ENCODE measurements at regions not wholly inside any gene's neighbourhood (a gene's known extent, or its start where the extent isn't known, plus 50 kb on each side); places are given as distances from the start of the nearest gene placed in this dataset.
"Not testable (repeated sequence)": the region's sequence is repeated elsewhere in the genome, so short reads cannot be mapped to it uniquely, and the experiment has no call there.

DNA sequence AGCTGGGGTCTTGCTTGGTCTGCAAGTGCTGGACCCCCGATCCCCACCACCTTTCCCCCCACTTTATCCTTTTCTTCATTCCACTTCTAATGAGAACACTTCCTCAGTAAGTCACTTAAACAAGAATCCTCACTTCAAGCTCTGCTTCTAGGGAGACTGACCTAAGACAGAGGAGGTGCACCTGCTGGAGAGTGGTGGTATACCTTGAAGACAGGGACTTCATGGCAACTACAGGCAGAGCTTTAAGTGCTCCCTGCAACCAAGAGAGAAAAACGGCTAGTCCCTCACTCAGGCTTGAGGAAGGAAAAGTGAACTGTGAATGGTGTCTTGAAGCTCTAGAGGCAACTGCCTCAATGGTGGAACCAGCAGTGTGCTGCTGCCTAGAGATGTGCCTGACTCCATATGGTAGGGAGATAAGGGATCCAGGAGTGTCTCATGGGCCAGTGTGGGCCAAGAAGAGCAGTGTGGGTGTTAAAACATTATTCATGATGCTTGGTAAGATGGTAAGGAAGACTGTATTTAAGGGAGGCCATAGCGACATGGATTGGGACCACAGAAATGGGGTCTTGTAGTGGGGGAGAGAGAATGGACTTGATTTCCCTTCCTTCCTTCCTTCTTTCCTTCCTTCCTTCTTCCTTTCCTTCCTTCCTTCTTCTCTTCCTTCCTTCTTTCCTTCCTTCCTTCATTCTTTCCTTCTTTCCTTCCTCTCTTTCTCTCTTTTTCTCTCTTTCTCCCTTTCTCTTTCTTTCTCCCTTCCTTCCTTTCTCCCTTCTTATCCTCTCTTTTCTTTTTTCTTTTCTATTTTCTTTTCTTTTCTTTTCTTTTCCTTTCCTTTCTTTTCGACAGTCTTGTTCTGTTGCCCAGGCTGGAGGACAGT is 96.2 kb upstream of the NAP1L1 start:
- DNase-seq (ENCODE audit: low read depth): no peak

DNA sequence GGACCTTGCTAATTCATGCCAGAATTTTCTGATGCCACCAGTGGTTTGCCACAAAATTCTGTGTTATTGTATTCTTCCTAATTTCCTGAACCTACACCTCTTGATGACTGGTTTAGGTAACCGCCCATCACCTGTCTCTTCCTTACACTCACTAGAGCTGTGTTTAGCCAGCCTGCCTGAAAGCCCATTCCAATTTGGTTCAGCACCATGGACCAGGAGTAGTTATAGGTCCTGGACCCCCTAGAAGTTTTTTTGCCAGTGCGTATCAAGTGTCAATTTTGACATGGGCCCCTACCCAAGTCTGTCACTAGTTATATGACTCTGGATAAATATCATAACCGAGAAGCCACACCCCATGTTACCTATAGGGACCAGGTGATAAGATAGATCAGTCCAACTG is 94.0 kb upstream of the NAP1L1 start:
- DNase-seq (ENCODE audit: low read depth): no peak

DNA sequence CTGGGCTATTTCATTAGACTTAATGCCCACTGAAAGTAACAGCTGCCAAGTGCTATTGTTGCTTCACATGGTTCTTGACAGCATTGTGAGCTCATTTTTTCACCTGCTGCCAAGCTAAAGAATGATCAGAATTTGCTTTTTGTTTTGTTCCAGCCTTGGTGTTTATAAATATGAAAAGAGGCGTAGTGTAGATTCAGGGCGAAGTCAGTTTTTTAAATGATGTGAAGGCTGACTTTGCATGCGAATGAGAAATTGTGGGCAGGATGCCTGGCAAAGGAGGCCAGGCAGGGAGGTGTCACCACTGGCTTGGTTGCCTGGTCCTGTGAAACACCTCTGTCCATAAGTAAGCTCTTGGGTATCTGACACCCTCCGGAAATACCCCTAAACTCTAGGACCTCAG is 93.3 kb upstream of the NAP1L1 start:
- DNase-seq (ENCODE audit: low read depth): peak; percentile 40

DNA sequence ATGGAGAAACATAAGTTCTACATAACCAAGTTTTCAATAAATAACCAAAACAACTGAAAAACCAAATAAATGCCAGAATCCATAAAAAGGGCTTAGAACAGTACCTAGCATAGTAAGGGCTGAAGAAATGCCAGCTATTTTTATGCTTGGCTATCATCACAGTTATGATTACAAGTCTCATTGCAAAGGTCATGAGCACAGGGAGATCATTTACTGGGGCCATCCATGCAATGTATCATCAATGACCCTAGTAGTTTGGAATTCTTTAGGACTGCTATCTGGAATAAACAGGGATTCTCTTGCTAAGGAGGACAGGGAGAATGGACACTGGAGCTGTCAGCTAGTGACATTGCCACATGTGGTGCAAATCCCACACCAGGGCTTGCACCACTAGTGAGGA is 92.5 kb upstream of the NAP1L1 start:
- no peak for DNase-seq (ENCODE audit: low read depth)

DNA sequence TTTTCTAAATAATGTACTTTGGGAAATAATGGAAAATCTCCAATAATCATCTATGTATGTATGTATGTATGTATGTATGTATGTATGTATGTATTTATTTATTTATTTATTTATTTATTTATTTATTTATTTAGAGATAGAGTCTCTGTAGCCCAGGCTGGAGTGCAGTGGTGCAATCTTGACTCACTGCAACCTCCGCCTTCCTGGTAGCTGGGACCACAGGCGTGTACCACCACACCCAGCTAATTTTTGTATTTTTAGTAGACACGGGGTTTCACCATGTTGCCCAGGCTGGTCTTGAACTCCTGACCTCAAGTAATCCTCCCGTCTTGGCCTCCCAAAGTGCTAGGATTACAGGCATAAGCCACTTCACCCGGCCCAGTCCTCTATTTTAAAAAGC is 91.5 kb upstream of the NAP1L1 start:
- DNase-seq (ENCODE audit: low read depth): not testable (repeated sequence)

DNA sequence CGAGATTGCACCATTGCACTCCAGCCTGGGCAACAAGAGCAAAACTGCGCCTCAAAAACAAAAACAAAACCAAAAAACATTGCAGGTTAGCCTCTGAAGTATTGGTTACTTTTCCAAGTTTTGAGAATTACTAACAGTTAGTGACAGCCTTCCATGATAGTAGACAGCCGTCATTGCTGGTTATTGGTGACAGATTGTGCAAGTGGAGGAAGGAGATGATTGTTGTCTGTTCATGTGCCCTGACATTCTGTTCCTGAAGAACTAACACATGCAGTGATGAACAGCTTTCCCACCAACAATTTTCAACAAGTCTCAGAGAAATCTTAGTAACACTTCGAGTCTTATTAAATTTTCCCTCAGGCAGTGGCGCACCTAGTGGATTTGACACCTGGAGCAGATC is 89.3 kb upstream of the NAP1L1 start:
- no peak for DNase-seq (ENCODE audit: low read depth)

DNA sequence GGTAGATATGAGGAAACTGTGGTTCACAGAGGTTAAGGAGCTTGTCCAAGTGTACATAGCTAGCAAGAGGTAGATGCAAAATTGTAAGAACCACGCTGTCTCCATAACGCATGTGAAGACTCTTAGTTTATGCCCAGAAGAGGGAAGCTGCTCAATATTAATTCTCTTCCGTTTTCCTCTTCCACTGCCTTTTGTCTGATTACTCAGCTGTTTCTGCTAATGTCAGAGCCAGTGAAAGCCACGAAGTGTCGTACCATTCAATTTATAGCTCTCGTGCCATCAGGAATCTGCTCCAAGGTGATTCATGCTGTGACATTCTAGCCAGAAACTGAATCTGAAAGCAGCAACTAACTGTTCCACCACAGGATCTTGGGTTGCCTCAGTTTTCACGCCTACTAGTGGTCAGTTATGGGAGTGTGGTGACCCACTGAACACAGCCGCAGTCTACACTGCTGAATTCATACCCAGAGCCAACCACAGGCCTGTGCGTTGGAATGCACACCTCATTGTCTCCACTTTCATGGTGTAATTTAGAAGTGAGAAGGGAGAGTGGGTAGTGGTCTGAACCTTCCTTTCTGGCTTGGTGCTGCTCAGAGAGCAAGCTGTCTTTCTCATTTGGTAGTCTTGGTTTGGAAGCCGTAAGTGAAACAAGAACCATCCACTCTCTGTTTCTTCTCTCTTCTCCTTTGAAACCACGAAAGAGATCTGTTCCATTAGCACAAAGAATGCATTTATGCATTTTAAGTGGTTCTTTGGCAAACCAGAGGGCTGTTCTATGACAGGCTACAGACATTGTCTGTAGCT is 74.2 kb upstream of the NAP1L1 start:
- DNase-seq (ENCODE audit: low read depth): peak; percentile 96

DNA sequence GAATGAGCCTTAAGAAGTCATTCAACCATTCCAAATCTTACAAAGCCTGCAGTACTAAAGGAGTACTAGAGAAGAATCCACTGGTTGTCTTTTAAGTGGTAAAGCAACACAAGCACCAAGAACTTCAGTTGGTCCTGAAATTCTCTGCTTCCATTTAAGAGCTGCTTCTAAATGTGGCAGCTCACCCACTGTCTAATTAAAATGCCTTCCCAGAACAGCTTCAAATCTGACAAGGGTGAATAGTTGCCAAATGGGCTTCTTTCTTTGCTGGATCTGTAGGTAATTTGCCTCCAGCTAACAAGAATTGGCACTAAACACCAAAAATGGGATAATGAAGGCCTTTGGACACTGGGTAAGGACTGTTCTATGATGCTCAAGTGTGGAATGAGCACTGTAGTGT is 72.2 kb upstream of the NAP1L1 start:
- DNase-seq (ENCODE audit: low read depth): no peak

DNA sequence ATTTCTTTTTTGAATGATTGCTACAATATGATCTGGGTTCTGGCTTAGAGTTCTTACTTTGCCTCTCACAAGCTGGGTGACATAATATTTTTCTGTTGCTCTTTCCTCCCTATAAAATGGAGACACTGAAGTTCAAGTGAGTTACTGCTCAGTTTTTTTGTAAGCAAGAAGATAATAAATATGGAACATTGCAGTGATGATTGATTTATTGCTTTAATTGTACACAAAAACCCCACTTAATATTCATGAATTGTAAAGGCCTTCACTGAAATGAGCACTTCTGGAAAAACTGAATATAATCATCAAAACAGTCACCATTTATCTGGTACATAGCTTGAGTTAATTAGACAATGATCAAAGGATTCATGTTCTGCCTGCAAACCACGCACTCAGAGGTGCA is 71.8 kb upstream of the NAP1L1 start:
- no peak for DNase-seq (ENCODE audit: low read depth)

DNA sequence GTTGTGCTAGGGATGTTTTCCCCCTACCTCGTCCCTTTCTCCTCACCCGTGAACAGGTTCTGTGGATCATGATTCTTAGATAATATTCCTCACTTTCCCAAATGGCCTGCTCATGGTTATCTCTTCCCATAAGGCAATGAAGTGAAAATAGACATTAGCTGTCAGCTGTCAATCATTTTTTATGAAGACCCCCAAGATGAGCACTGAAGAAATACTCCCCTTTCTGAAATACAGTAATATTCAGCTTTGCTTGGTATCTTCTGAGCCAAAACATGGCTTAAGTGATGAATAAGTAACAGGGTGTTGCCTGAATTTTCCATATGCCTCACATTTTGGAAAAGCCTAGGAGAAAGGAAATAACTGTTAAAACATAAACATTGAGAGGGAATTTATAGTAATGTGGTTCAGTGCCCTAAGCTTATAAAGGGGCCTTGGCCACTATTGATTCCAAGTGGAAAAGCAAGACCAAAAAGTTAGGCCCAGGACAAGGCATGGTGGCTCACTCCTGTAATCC is 70.7 kb upstream of the NAP1L1 start:
- no peak for DNase-seq (ENCODE audit: low read depth)

DNA sequence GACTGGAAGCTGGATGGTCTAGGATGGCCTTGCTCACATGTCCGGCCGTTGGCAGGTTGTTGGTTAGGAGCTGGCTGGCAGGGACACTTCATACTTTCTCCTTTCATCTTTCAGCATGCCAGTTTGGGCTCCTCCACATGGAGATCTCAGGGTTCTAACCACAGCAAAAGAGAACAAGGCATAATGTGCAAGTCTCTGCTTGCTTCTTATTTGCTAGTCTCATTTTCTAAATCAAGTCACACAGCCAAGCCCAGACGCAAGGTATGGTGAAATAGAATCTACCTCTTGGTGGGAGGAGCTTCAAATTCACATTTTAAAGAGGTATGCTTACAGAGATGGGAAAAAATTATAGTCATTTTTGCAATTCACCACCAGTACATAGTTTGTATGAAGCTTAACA is 69.1 kb upstream of the NAP1L1 start:
- DNase-seq (ENCODE audit: low read depth): no peak

DNA sequence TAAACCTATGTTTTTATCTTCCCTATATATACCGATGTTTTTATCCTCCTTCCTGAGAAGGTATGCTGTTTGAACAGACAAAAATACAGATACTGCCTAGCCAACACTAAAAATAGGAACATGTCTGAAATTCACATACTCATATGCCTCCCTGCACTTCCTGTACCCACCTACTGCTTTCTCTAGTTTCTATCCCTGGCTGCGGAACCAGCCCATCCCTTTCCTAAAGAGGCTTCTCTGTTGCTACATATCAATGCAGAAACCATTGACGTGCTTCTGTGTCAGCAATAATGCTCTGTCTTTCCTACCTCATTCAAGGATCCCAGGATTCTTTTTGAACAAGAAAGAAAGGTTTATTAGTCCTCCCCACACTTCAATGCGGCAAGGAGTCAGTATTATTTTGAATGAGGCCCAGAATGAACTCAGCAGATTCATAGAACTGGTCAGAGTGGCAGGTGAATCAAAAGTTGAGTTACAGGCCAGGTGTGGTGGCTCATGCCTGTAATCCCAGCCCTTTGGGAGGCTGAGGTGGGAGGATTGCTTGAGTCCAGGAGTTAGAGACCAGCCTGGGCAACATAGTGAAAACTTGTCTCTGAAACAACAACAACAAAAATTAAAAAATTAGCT is 67.8 kb upstream of the NAP1L1 start:
- no peak for DNase-seq (ENCODE audit: low read depth)

DNA sequence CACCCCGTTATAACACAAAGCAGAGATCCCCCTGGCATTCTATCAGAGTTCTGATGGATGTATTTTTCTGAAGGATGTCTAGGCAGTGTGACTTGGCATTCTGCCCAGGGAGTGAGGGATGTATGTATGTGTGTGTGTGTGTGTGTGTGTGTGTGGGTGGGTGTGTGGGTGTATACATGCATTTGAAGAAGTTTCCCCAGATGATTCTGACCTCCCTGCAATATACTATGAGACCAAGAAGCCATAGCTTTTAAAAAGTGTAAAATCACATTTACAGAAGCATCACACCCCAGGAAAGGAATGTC is 59.7 kb upstream of the NAP1L1 start:
- DNase-seq (ENCODE audit: low read depth): peak; percentile 26

DNA sequence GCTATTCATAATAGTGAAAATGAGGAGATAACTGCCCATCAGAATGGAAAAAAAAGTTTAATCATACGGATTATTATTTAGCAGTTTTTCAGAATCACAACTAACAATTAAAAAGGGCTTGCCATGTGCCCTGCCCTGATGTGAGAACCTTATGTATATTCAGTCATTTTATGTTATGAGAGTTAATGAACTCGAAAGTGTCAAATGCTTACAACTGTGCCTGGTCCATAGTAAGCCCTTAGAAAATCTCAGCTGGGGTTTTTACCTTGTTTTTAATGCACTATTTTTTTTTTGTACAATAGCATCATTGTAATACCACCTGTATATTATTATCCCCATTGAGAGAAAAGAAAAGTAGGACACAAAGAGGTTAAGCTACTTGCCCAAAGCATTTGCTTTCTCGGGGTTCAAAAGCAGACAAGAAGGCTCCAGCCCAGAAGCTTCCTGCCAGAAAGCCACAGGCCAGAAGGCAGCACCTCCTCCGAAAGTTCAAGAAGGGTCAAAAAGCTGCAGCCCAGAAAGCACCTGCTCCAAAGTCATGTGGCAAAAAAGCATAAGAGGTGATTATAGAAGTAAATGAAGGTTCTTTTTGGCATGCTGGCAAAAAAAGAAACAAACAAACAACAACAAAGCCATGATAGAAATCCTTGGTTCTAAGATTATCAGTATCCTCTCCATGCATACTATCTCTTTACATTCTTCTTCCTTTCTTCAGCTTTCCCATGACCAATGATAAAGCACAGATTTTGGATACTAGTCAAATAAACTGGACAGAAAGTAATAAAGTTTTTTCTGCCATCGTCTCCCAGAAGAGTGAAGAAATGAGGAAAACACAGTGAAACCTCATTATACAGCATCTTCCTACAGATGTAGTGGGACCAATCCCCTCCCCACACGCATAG is 59.1 kb upstream of the NAP1L1 start:
- no peak for DNase-seq (ENCODE audit: low read depth)

DNA sequence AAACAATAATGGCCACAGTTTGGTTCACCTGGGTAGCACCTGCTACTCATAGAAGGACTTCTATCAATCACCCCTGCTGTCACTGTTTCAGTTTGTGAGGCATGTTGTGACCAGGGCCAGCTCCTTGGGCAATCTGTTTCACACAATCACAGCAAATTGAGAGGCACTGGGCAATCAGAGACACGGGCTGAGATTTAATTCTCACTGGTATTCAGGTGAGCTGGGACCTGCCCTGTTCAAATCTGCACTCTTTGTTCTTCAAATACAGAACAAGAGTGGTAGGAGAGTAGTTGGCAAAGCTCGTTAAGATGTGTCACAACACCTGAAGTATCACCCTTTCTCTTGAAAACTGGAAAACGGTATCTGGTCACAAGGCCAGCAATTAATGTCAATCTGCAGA is 57.8 kb upstream of the NAP1L1 start:
- DNase-seq (ENCODE audit: low read depth): no peak

DNA sequence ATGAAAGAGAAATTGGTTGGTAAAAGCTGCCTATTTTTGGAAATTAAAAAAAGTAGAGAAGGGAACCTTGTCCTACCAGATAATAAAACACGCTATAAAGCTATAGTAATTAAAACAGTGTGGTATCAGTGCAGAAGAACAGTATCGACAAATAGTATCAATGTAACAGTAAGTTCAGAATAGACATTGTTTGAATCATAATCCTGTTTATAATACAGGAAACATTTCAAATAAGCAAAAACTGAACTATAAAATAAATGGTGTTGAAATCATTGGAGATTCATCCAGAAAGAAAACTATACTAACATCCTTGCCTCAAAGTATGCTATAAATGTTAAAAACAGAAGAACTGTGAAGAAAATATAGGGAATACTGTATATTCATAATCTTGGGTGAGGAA is 54.2 kb upstream of the NAP1L1 start:
- DNase-seq (ENCODE audit: low read depth): no peak

DNA sequence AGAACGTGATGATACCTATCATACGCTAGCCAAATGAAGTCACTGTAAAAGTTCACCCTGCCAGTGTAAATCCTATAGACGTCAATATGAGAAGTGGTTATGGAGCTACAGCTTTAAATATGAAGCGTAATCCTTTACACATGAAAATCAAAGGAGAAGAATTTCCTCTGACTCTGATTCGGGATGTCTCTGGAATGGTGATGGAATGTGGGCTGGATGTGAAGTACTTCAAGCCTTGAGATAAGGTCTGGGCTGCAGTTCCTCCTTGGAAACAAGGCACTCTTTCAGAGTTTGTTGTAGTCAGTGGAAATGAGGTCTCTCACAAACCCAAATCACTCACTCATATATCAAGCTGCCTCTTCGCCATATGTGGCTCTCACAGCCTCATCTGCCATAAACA is 53.1 kb upstream of the NAP1L1 start:
- DNase-seq (ENCODE audit: low read depth): no peak

DNA sequence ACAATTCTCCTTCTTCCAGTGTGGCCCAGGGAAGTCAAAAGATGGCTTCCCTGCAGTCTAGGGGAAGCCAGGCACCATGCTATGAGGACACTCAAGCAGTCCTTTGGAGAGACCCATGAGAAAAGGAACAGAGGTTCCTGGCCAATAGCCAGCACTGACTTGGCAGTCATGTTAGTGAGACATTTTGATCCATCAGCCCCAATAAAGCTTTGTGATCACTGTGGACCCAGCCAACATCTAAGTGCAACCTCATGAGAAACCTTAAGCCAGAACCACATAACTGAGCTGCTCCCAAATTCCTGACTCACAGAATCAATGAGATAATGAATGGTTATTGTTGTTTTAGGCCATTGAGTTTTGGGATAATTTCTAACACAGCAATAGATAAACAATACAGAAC is 51.0 kb upstream of the NAP1L1 start:
- DNase-seq (ENCODE audit: low read depth): no peak

All from LHCN-M2 (cell line).